ENCODE measurements at regions not wholly inside any gene's neighbourhood (a gene's known extent, or its start where the extent isn't known, plus 50 kb on each side); places are given as distances from the start of the nearest gene placed in this dataset.

GRCh38 chr4:27973700-27974099, 1113.1 kb downstream of the STIM2 start:
- no peak for TF ChIP-seq CTCF (IDR thresholded peaks at IDR 0.05)
- TF ChIP-seq POLR2A (IDR thresholded peaks at IDR 0.05): no peak
